Lung (tissue), 11 donors: ENCODE measurements at regions not wholly inside any gene's neighbourhood (a gene's known extent, or its start where the extent isn't known, plus 50 kb on each side); places are given as distances from the start of the nearest gene placed in this dataset.

Experiments used
- ATAC-seq: fragments of 200-7000 bp; cut with Tn5 transposase; one replicate; pipeline ENCODE4 v1.9.1; 2020; ENCODE audit warnings: moderate number of reproducible peaks; ENCODE audit not compliant: insufficient read depth, low FRiP score
- DNase-seq, 3 donors: peaks; one replicate each; pipeline ENCODE4 v3.0.0-alpha.2; 2013 to 2017
- H3K27ac ChIP-seq, 2 donors: one replicate each; pipeline ENCODE4 v1.5.1; 2013; ENCODE audit warnings: mild to moderate bottlenecking in 2 of 2, moderate library complexity in 2 of 2, control low read depth in 1 of 2, inconsistent platforms in 1 of 2, low read depth in 1 of 2, low read length in 1 of 2
- H3K27me3 ChIP-seq, 3 donors: one replicate each; pipeline ENCODE4 v1.5.1; 2013; ENCODE audit warnings: low read length in 2 of 3; ENCODE audit not compliant: control insufficient read depth in 3 of 3, insufficient read depth in 3 of 3
- H3K36me3 ChIP-seq, 4 donors: one replicate each; pipeline ENCODE4 v1.5.1; 2013; ENCODE audit warnings: low read length in 4 of 4, mild to moderate bottlenecking in 1 of 4, moderate library complexity in 1 of 4; ENCODE audit not compliant: control insufficient read depth in 4 of 4, insufficient read depth in 4 of 4
- H3K4me1 ChIP-seq, 5 donors: one replicate each; pipeline ENCODE4 v1.5.1; 2013; ENCODE audit warnings: low read length in 5 of 5, mild to moderate bottlenecking in 2 of 5, moderate library complexity in 1 of 5; ENCODE audit not compliant: control insufficient read depth in 5 of 5, insufficient read depth in 5 of 5
- H3K4me3 ChIP-seq: one replicate; pipeline ENCODE4 v1.5.1; 2013; ENCODE audit warnings: mild to moderate bottlenecking, control low read depth, moderate library complexity
- H3K9ac ChIP-seq, 2 donors: one replicate each; pipeline ENCODE4 v1.5.1; 2013; ENCODE audit warnings: low read length in 2 of 2, control low read depth in 1 of 2; ENCODE audit not compliant: insufficient read depth in 1 of 2
- H3K9me3 ChIP-seq, 4 donors: one replicate each; pipeline ENCODE4 v1.5.1; 2013; ENCODE audit warnings: low read length in 3 of 4, mild to moderate bottlenecking in 1 of 4, moderate library complexity in 1 of 4; ENCODE audit not compliant: control insufficient read depth in 4 of 4, insufficient read depth in 3 of 4
- CTCF ChIP-seq: IDR thresholded peaks from 2 replicates; pipeline ENCODE4 v1.5.1; 2012; ENCODE audit warnings: mild to moderate bottlenecking; ENCODE audit errors: control extremely low read depth, extremely low read depth
- WGBS, 2 donors: extraction: QIAGEN DNeasy Blood & Tissue Kit; methylation state at CpG; one replicate each; pipeline ENCODE4 v1.1.7; 2013; 5-methylcytosine and 5-hydroxymethylcytosine counted together
- donor health status: control.
- donor health status: control.
- donor health status: Bipolar disorder and iron deficiency.
- donor health status: healthy.
- donor health status: DM: yes; HTN: yes; CAD: no.

GRCh38 chr3:55294557-55294956, 192.5 kb downstream of the WNT5A start:
- no peak overlapping the region for H3K9ac ChIP-seq
- no peak for ATAC-seq
- no peaks in the 10 kb centered on the region for H3K36me3 ChIP-seq
- H3K4me1 ChIP-seq = peaks cover 0 to 8% (median 0%) of the 10 kb centered on the region in 5 donors
- DNase-seq = no peak
- no peaks in the 10 kb centered on the region for H3K9me3 ChIP-seq
- 83 to 93% methylated on average over 2 of the region's 2 CpGs for WGBS, 2 donors
- no peak for TF ChIP-seq CTCF
- no peak overlapping the region for H3K27ac ChIP-seq
- H3K4me3 ChIP-seq = no peak overlapping the region
- no peaks in the 10 kb centered on the region for H3K27me3 ChIP-seq

GRCh38 chr3:55292360-55292759, 194.7 kb downstream of the WNT5A start:
- Histone ChIP-seq H3K9me3 (peaks cover 0 to 2% (median 0%) of the 10 kb centered on the region in 4 donors), H3K27ac (no peak overlapping the region), H3K4me3 (no peak overlapping the region), H3K36me3 (no peaks in the 10 kb centered on the region), H3K27me3 (no peaks in the 10 kb centered on the region), H3K9ac (no peak overlapping the region), H3K4me1 (peaks cover 0 to 8% (median 0%) of the 10 kb centered on the region in 5 donors)
- 33 to 37% methylated on average over 9 of the region's 9 CpGs for WGBS, 2 donors
- TF ChIP-seq CTCF = no peak
- ATAC-seq (no peak), DNase-seq (peak in 1 of 3 donors; percentile 23)

GRCh38 chr3:55288657-55289056, 198.4 kb downstream of the WNT5A start:
- peaks cover 0 to 8% (median 0%) of the 10 kb centered on the region in 5 donors for H3K4me1 ChIP-seq
- DNase-seq (peak in 1 of 3 donors; percentile 6), ATAC-seq (no peak)
- H3K4me3 ChIP-seq = no peak overlapping the region
- no peak for TF ChIP-seq CTCF
- H3K27ac ChIP-seq = no peak overlapping the region
- no peaks in the 10 kb centered on the region for H3K27me3 ChIP-seq
- H3K9me3 ChIP-seq = peaks cover 0 to 2% (median 0%) of the 10 kb centered on the region in 4 donors
- H3K36me3 ChIP-seq = no peaks in the 10 kb centered on the region
- H3K9ac ChIP-seq = no peak overlapping the region

GRCh38 chr3:55286693-55287092, 200.4 kb downstream of the WNT5A start:
- ATAC-seq (no peak), DNase-seq (no peak)
- no peak overlapping the region for H3K4me3 ChIP-seq
- no peak overlapping the region for H3K27ac ChIP-seq
- H3K36me3 ChIP-seq = no peaks in the 10 kb centered on the region
- H3K4me1 ChIP-seq = no peaks in the 10 kb centered on the region
- WGBS, 2 donors = 28 to 32% methylated on average over 1 of the region's 1 CpG
- H3K9ac ChIP-seq = no peak overlapping the region
- no peaks in the 10 kb centered on the region for H3K27me3 ChIP-seq
- H3K9me3 ChIP-seq = peaks cover 0 to 2% (median 0%) of the 10 kb centered on the region in 4 donors
- no peak for TF ChIP-seq CTCF
